ENCODE measurements at regions not wholly inside any gene's neighbourhood (a gene's known extent, or its start where the extent isn't known, plus 50 kb on each side); places are given as distances from the start of the nearest gene placed in this dataset.

GRCh38 chr1:217141711-217142110 is 418.5 kb upstream of the ESRRG start:
- WGBS: 82% methylated on average over 2 of the region's 2 CpGs
- intact Hi-C loops (cut with DNase I): no loop called here
- Histone ChIP-seq H3K4me1 (peaks cover 0 to 20% (median 12%) of the 10 kb centered on the region in 4 donors), H3K27me3 (peaks cover 0 to 30% (median 0%) of the 10 kb centered on the region in 4 donors), H3K36me3 (no peaks in the 10 kb centered on the region), H3K9me3 (no peaks in the 10 kb centered on the region), H3K4me3 (no peak overlapping the region), H3K27ac (replicated peaks in 1 of 4) (no peak overlapping the region)
- DNase-seq (ENCODE audit: extremely low spot score): no peak
- TF ChIP-seq POLR2AphosphoS5 (IDR thresholded peaks at IDR 0.05) (no peak), CTCF (IDR thresholded peaks at IDR 0.05) (no peak), EP300 (IDR thresholded peaks at IDR 0.05) (no peak), POLR2A (IDR thresholded peaks at IDR 0.05; ENCODE audit: low read depth) (no peak)

- Histone ChIP-seq H3K27me3 (peaks cover 0 to 44% (median 0%) of the 10 kb centered on the region in 4 donors), H3K36me3 (no peaks in the 10 kb centered on the region), H3K4me1 (peaks cover 5 to 34% (median 23%) of the 10 kb centered on the region in 4 donors), H3K4me3 (no peak overlapping the region), H3K9me3 (no peaks in the 10 kb centered on the region), H3K27ac (replicated peaks in 1 of 4) (no peak overlapping the region)
- no peak for TF ChIP-seq POLR2AphosphoS5 (IDR thresholded peaks at IDR 0.05)
- no peak for TF ChIP-seq EP300 (IDR thresholded peaks at IDR 0.05)
- TF ChIP-seq CTCF (IDR thresholded peaks at IDR 0.05): no peak
- TF ChIP-seq POLR2A (IDR thresholded peaks at IDR 0.05; ENCODE audit: low read depth): no peak
- no peak for DNase-seq (ENCODE audit: extremely low spot score)
- intact Hi-C loops (cut with DNase I): no loop called here
- 72% methylated on average over 30 of the region's 30 CpGs for WGBS
Observed at GRCh38 chr1:217140041-217140901, 417.0 kb upstream of the ESRRG start.

GRCh38 chr1:217139513-217139912 is 416.3 kb upstream of the ESRRG start:
- intact Hi-C loops (cut with DNase I): no loop called here
- peaks cover 5 to 42% (median 30%) of the 10 kb centered on the region in 4 donors for H3K4me1 ChIP-seq
- DNase-seq (ENCODE audit: extremely low spot score): no peak
- WGBS: 56% methylated on average over 29 of the region's 29 CpGs
- H3K27me3 ChIP-seq: peaks cover 0 to 52% (median 0%) of the 10 kb centered on the region in 4 donors
- no peaks in the 10 kb centered on the region for H3K9me3 ChIP-seq
- H3K4me3 ChIP-seq: no peak overlapping the region
- H3K36me3 ChIP-seq: no peaks in the 10 kb centered on the region
- TF ChIP-seq POLR2AphosphoS5 (IDR thresholded peaks at IDR 0.05): no peak
- no peak for TF ChIP-seq POLR2A (IDR thresholded peaks at IDR 0.05; ENCODE audit: low read depth)
- no peak for TF ChIP-seq EP300 (IDR thresholded peaks at IDR 0.05)
- no peak for TF ChIP-seq CTCF (IDR thresholded peaks at IDR 0.05)
- H3K27ac ChIP-seq (replicated peaks in 1 of 4): no peak overlapping the region

GRCh38 chr1:217138799-217139466 is 415.7 kb upstream of the ESRRG start:
- 79% methylated on average over 12 of the region's 12 CpGs for WGBS
- H3K4me1 ChIP-seq: peaks cover 5 to 48% (median 36%) of the 10 kb centered on the region in 4 donors
- TF ChIP-seq POLR2A (IDR thresholded peaks at IDR 0.05; ENCODE audit: low read depth) (no peak), POLR2AphosphoS5 (IDR thresholded peaks at IDR 0.05) (no peak), EP300 (IDR thresholded peaks at IDR 0.05) (no peak), CTCF (IDR thresholded peaks at IDR 0.05) (no peak)
- DNase-seq (ENCODE audit: extremely low spot score): no peak
- H3K27ac ChIP-seq (replicated peaks in 1 of 4): no peak overlapping the region
- H3K36me3 ChIP-seq: no peaks in the 10 kb centered on the region
- H3K4me3 ChIP-seq: no peak overlapping the region
- H3K9me3 ChIP-seq: no peaks in the 10 kb centered on the region
- peaks cover 0 to 55% (median 0%) of the 10 kb centered on the region in 4 donors for H3K27me3 ChIP-seq
- intact Hi-C loops (cut with DNase I): no loop called here
